ENCODE measurements at regions not wholly inside any gene's neighbourhood (a gene's known extent, or its start where the extent isn't known, plus 50 kb on each side); places are given as distances from the start of the nearest gene placed in this dataset.
A peak's percentile ranks its signal among the peaks of the same experiment; 100 is the strongest.

DNA sequence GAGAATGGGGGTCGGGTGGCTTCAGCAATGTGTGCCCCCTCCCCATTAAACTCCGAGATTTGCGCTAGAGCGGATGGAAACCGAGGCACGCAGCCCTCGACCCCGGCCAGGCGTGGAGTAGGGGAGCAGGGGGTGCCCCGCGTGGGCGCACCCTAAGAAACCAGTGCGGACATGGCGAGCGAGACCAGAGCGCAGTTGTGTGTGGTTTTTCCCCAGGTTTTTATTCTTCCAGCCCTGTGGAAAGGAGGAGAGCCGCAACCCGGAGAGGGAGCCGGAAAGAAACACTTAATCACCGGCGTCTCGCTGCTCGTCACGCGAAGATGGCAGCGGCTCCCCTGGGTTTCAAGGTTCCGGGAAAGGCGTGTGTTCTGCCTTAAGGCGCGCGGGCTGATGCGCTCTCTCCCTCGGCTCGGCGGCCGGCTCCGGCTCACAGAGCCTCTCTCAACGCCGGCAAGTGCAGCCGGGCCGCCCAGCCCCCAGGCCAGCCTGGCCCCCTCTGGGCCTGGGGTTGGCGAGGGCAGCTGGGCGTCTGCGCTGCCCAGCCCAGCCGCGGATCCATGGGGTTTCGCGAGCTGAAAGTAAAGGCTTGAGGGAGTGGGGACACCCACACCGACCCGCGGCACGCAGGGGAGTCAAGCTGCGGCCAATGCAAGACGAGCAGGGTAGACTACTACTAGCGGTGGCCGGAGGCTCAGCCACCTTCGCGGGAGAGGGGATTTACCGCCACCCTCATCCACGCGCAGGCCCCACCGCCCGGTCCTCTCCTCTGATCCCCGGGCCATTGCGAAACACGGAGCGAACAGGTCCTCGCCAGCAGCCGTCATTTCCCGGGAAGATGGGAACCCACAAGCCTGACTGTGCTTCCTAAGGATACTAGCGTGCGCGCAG, 74.0 kb upstream of the BCOR start:
- CTCF ChIA-PET, result no interaction called here
- no peak for DNase-seq
- peak overlapping the region; percentile 79 for H3K4me2 ChIP-seq
- 0 out of 2 replicates have a peak, but pooled peaks cover 6% of the 10 kb centered on the region for H3K4me1 ChIP-seq (replicated peaks; ENCODE audit: insufficient read depth)
- 0 out of 2 replicates have a peak overlapping the region, but pooled peaks have one; percentile 26 for H3K27ac ChIP-seq
- no peaks in the 10 kb centered on the region for H3K9me3 ChIP-seq (ENCODE audit: insufficient read depth, low read depth)
- H3K27me3 ChIP-seq (ENCODE audit: insufficient read depth, low read depth), result no peaks in the 10 kb centered on the region
- intact Hi-C loops (cut with micrococcal nuclease; ENCODE audit: unreplicated experiment), result no loop called here
- 0 out of 2 replicates have a peak, but pooled peaks cover 4% of the 10 kb centered on the region for H3F3A ChIP-seq (ENCODE audit: insufficient read depth, low read depth)
- POLR2A ChIA-PET (ENCODE audit: unreplicated experiment), result no interaction called here
- no peaks in the 10 kb centered on the region for H3K79me2 ChIP-seq (ENCODE audit: low read depth)
- no peaks in the 10 kb centered on the region for H3K9me2 ChIP-seq (ENCODE audit: insufficient read depth)
- peak overlapping the region; percentile 52; the same call in 1 of the 2 replicates for H3K4me3 ChIP-seq
- H4K20me1 ChIP-seq (ENCODE audit: insufficient read depth), result no peaks in the 10 kb centered on the region
- BruUV-seq (replicated peaks), result no TSS peak
- H2AFZ ChIP-seq, result 0 out of 2 replicates have a peak overlapping the region, but pooled peaks have one; percentile 60
- TF ChIP-seq, protein P1, sequence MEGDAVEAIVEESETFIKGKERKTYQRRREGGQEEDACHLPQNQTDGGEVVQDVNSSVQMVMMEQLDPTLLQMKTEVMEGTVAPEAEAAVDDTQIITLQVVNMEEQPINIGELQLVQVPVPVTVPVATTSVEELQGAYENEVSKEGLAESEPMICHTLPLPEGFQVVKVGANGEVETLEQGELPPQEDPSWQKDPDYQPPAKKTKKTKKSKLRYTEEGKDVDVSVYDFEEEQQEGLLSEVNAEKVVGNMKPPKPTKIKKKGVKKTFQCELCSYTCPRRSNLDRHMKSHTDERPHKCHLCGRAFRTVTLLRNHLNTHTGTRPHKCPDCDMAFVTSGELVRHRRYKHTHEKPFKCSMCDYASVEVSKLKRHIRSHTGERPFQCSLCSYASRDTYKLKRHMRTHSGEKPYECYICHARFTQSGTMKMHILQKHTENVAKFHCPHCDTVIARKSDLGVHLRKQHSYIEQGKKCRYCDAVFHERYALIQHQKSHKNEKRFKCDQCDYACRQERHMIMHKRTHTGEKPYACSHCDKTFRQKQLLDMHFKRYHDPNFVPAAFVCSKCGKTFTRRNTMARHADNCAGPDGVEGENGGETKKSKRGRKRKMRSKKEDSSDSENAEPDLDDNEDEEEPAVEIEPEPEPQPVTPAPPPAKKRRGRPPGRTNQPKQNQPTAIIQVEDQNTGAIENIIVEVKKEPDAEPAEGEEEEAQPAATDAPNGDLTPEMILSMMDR (conservative IDR thresholded peaks at IDR 0.05), result no peak
- TF ChIP-seq EZH2 (IDR thresholded peaks at IDR 0.05; ENCODE audit: low read depth), result no peak
- no peaks in the 10 kb centered on the region for H3K36me3 ChIP-seq (ENCODE audit: low read depth)

DNA sequence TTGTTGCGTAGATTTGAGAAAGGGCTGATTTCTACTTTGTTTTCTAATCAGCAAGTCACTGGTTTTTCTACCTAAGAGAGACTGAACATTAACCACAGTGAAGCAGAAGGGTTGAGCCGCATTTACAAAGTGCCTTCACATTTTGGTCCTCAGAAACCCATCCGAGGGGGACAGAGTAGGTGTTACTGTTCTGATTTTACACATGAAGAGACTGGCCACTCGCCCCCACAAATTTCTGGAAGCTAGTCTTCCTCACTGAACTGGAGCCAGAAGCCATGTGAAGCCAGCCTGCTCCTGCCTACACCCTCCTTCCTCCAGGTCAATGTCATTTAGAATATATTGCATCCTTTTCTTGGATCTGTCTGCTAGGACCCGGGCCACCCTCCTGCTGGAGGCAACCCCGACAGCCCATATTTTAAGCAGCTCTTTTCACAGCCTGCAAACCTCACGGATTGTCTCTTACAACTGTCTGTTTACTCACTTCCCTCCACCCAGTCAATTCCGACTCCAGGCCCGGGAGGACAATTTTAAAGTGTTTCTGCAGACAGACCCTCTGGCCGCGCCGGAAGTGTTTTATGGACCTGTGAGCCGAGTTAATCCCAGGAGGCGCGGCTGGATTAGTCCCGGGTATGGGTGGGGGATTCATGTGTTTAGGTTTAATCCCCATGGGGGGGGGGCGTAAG, 73.2 kb upstream of the BCOR start:
- H3K27me3 ChIP-seq (ENCODE audit: insufficient read depth, low read depth), result no peaks in the 10 kb centered on the region
- TF ChIP-seq, protein P1 (conservative IDR thresholded peaks at IDR 0.05), result no peak
- TF ChIP-seq EZH2 (IDR thresholded peaks at IDR 0.05; ENCODE audit: low read depth), result no peak

More for the DNA sequence above, 73.2 kb upstream of the BCOR start:
- Histone ChIP-seq H3K36me3 (ENCODE audit: low read depth) (no peaks in the 10 kb centered on the region), H3F3A (ENCODE audit: insufficient read depth, low read depth) (0 out of 2 replicates have a peak, but pooled peaks cover 4% of the 10 kb centered on the region), H3K9me3 (ENCODE audit: insufficient read depth, low read depth) (no peaks in the 10 kb centered on the region), H4K20me1 (ENCODE audit: insufficient read depth) (no peaks in the 10 kb centered on the region), H3K4me3 (peak overlapping the region; percentile 52; the same call in 1 of the 2 replicates), H3K4me2 (peak overlapping the region; percentile 79), H3K9me2 (ENCODE audit: insufficient read depth) (no peaks in the 10 kb centered on the region), H2AFZ (0 out of 2 replicates have a peak overlapping the region, but pooled peaks have one; percentile 60), H3K4me1 (replicated peaks; ENCODE audit: insufficient read depth) (0 out of 2 replicates have a peak, but pooled peaks cover 6% of the 10 kb centered on the region), H3K79me2 (ENCODE audit: low read depth) (no peaks in the 10 kb centered on the region), H3K27ac (no peak overlapping the region)
- intact Hi-C loops (cut with micrococcal nuclease; ENCODE audit: unreplicated experiment), result no loop called here
- ChIA-PET CTCF (no interaction called here), POLR2A (ENCODE audit: unreplicated experiment) (no interaction called here)
- no TSS peak for BruUV-seq (replicated peaks)
- DNase-seq, result no peak

Measured in PC-9 (cell line).